Prostate gland (tissue), 2 donors: ENCODE measurements at regions not wholly inside any gene's neighbourhood (a gene's known extent, or its start where the extent isn't known, plus 50 kb on each side); places are given as distances from the start of the nearest gene placed in this dataset.

Experiments
- DNase-seq: peaks from one replicate; pipeline ENCODE4 v3.0.0-alpha.2; 2019; ENCODE audit warnings: low spot score
- H3K27ac ChIP-seq, 2 donors: fragments of 200-600 bp; sonication (generic); 2 replicates each; pipeline ENCODE4 v1.5.1; 2017 to 2019
- H3K27me3 ChIP-seq: fragments of 200-600 bp; sonication (generic); replicated peaks from 2 replicates; pipeline ENCODE4 v1.5.1; 2019; ENCODE audit not compliant: insufficient read depth
- H3K36me3 ChIP-seq, 2 donors: fragments of 200-600 bp; sonication (generic); 1 replicate in 1 of 2; 2 replicates in 1 of 2; pipeline versions ENCODE4 v1.5.1 to v1.8.1; 2017 to 2019
- H3K4me1 ChIP-seq: fragments of 200-600 bp; sonication (generic); replicated peaks from 2 replicates; pipeline ENCODE4 v1.5.1; 2019
- H3K4me3 ChIP-seq, 2 donors: fragments of 200-600 bp; sonication (generic); 2 replicates each; pipeline ENCODE4 v1.5.1; 2017 to 2019
- H3K9me3 ChIP-seq: fragments of 200-600 bp; sonication (generic); 2 replicates; pipeline ENCODE4 v1.5.1; 2017
- CTCF ChIP-seq, 4 experiments: fragments of 200-600 bp in 2 of 4; fragments of 450-650 bp in 2 of 4; sonication (generic) in 2 of 4; IDR thresholded peaks; 1 replicate in 3 of 4; 2 replicates in 1 of 4; pipeline ENCODE4 v1.5.1; 2016 to 2019; ENCODE audit warnings: antibody characterized with exemption in 4 of 4, mild to moderate bottlenecking in 2 of 4, moderate library complexity in 2 of 4
- POLR2A ChIP-seq: fragments of 450-650 bp; IDR thresholded peaks from one replicate; pipeline ENCODE4 v1.6.1; 2016; ENCODE audit warnings: antibody characterized with exemption, mild to moderate bottlenecking
- POLR2AphosphoS5 ChIP-seq: sonication (generic); formaldehyde crosslinking; IDR thresholded peaks from one replicate; pipeline ENCODE4 v1.6.1; 2017; ENCODE audit warnings: antibody characterized with exemption
- WGBS: methylation state at CpG from one replicate; pipeline ENCODE4 v1.1.5; 2018; 5-methylcytosine and 5-hydroxymethylcytosine counted together
- intact Hi-C: fragments of 100-400 bp; cut with DNase I; formaldehyde crosslinking; loops from one replicate; pipeline ENCODE4 v1.14.2; 2022

DNA sequence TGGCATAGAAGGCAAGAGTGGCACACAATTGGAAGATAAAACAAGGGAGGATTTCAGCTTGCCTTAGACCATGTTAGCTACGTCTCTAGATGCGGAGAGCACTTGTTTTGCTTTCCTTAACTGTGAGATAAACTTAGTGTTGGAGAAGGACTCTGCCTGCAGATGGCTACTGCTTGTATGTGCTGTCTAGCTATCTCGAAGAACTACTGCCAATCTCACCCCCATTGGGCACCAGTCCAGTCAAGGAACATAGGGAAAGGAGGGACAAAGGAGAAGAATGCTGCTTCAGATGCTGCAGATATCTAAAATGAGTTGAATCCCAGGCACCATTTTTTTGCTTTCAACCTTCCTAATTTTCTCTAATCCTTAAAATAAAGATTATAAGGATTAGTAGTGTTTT lies 726.0 kb upstream of the ARGLU1 start:
- TF ChIP-seq POLR2AphosphoS5: no peak
- no peak for TF ChIP-seq POLR2A
- no peak for TF ChIP-seq CTCF (IDR thresholded peaks at IDR 0.05)
- Histone ChIP-seq H3K27me3 (no peaks in the 10 kb centered on the region), H3K27ac (no peak overlapping the region), H3K9me3 (no peaks in the 10 kb centered on the region), H3K4me1 (no peaks in the 10 kb centered on the region), H3K4me3 (no peak overlapping the region), H3K36me3 (no peaks in the 10 kb centered on the region)
- WGBS: 76% methylated on average over 3 of the region's 3 CpGs
- DNase-seq: no peak
- intact Hi-C loops: no loop called here

GRCh38 chr13:107291875-107292274 lies 723.9 kb upstream of the ARGLU1 start:
- intact Hi-C loops: no loop called here
- Histone ChIP-seq H3K4me1 (no peaks in the 10 kb centered on the region), H3K27me3 (no peaks in the 10 kb centered on the region), H3K4me3 (no peak overlapping the region), H3K36me3 (no peaks in the 10 kb centered on the region), H3K27ac (no peak overlapping the region), H3K9me3 (no peaks in the 10 kb centered on the region)
- no peak for DNase-seq
- TF ChIP-seq POLR2AphosphoS5 (no peak), POLR2A (no peak), CTCF (IDR thresholded peaks at IDR 0.05) (no peak)

GRCh38 chr13:107289540-107289939 lies 721.6 kb upstream of the ARGLU1 start:
- Histone ChIP-seq H3K27ac (no peak overlapping the region), H3K36me3 (no peaks in the 10 kb centered on the region), H3K27me3 (no peaks in the 10 kb centered on the region), H3K9me3 (no peaks in the 10 kb centered on the region), H3K4me1 (no peaks in the 10 kb centered on the region), H3K4me3 (no peak overlapping the region)
- WGBS: 88% methylated on average over 5 of the region's 5 CpGs
- intact Hi-C loops: no loop called here
- DNase-seq: no peak
- no peak for TF ChIP-seq POLR2A
- TF ChIP-seq CTCF (IDR thresholded peaks at IDR 0.05): no peak
- TF ChIP-seq POLR2AphosphoS5: no peak

DNA sequence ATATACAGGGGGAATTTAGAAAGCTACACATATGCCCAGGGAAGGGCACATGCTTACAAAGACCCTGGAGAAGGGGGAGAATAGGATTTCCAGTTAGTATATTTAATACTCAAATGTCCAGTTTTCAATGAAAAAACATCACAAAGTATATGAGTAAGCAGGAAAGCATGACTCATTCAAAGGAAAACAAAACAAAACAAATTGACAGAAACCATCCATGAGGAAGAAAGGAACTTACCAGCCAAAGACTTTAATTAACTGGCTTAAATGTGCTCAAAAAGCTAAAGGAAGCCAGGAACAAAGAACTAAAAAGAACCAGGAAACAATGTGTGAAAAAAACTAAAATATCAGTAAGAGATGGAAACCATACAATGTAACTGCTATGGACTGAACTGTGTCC lies 716.2 kb upstream of the ARGLU1 start:
- TF ChIP-seq CTCF (IDR thresholded peaks at IDR 0.05): no peak
- no peak for TF ChIP-seq POLR2AphosphoS5
- TF ChIP-seq POLR2A: no peak
- no peak overlapping the region for H3K4me3 ChIP-seq
- no peak overlapping the region for H3K27ac ChIP-seq
- H3K36me3 ChIP-seq: no peaks in the 10 kb centered on the region
- H3K4me1 ChIP-seq: no peaks in the 10 kb centered on the region
- H3K27me3 ChIP-seq: no peaks in the 10 kb centered on the region
- DNase-seq: no peak
- no peaks in the 10 kb centered on the region for H3K9me3 ChIP-seq
- intact Hi-C loops: no loop called here

DNA sequence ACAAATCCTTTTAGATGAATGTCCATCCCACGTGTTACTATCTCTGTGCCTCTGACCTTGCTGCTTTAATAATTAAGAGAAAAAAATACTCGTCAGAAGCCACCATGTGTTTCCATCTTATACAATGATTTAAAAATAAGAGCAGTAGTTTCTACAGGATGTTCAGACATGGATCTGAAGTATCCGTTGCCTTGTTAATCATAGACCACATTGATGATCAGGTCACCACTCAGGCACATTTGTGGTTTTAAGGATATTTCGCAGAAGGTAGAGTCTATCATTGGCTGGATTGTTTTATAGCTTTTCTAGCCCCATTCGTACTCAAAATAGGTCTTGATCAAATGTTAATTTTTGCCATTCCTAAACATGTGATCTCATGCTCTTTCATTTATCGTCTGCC lies 710.0 kb upstream of the ARGLU1 start:
- Histone ChIP-seq H3K36me3 (no peaks in the 10 kb centered on the region), H3K27me3 (no peaks in the 10 kb centered on the region), H3K4me1 (no peaks in the 10 kb centered on the region), H3K9me3 (no peaks in the 10 kb centered on the region), H3K4me3 (no peak overlapping the region), H3K27ac (no peak overlapping the region)
- no peak for DNase-seq
- intact Hi-C loops: no loop called here
- 91% methylated on average over 6 of the region's 6 CpGs for WGBS
- TF ChIP-seq POLR2A: no peak
- TF ChIP-seq POLR2AphosphoS5: no peak
- TF ChIP-seq CTCF (IDR thresholded peaks at IDR 0.05): no peak
